Gastroesophageal sphincter (tissue), 3 donors: ENCODE measurements at regions not wholly inside any gene's neighbourhood (a gene's known extent, or its start where the extent isn't known, plus 50 kb on each side); places are given as distances from the start of the nearest gene placed in this dataset.

Experiments used
- CTCF ChIP-seq, 4 experiments: fragments of 200-600 bp in 2 of 4; fragments of 450-650 bp in 2 of 4; sonication (generic) in 1 of 4; IDR thresholded peaks; one replicate each; pipeline ENCODE4 v1.5.1; 2017 to 2019; ENCODE audit warnings: antibody characterized with exemption in 4 of 4, mild to moderate bottlenecking in 2 of 4, moderate library complexity in 2 of 4
- EP300 ChIP-seq: sonication (generic); formaldehyde crosslinking; IDR thresholded peaks from one replicate; pipeline ENCODE4 v1.6.1; 2017; ENCODE audit warnings: antibody characterized with exemption, mild to moderate bottlenecking
- POLR2A ChIP-seq, 2 donors: fragments of 450-650 bp; IDR thresholded peaks; one replicate each; pipeline ENCODE4 v1.6.1; 2017; ENCODE audit warnings: antibody characterized with exemption in 2 of 2, mild to moderate bottlenecking in 2 of 2, moderate library complexity in 1 of 2
- POLR2AphosphoS5 ChIP-seq: sonication (generic); formaldehyde crosslinking; IDR thresholded peaks from one replicate; pipeline ENCODE4 v1.6.1; 2017; ENCODE audit warnings: antibody characterized with exemption

- no peak for TF ChIP-seq CTCF (IDR thresholded peaks at IDR 0.05)
- TF ChIP-seq POLR2A (IDR thresholded peaks at IDR 0.05) = no peak
- TF ChIP-seq EP300 = no peak
- TF ChIP-seq POLR2AphosphoS5 = no peak
Observed at GRCh38 chr18:45322343-45322742, 292.9 kb upstream of the SLC14A2 start.
